AG08396 (cell line): ENCODE measurements at regions not wholly inside any gene's neighbourhood (a gene's known extent, or its start where the extent isn't known, plus 50 kb on each side); places are given as distances from the start of the nearest gene placed in this dataset.
"Not testable (repeated sequence)": the region's sequence is repeated elsewhere in the genome, so short reads cannot be mapped to it uniquely, and the experiment has no call there.

Source experiments
- DNase-seq: peaks from one replicate; pipeline ENCODE4 v3.0.0; 2012; ENCODE audit warnings: low spot score, mixed read lengths

GRCh38 chr4:97104666-97105065 is 1038.6 kb downstream of the STPG2 start:
- DNase-seq, result no peak

- DNase-seq, result no peak
Measured at GRCh38 chr4:97105347-97106099, 1037.8 kb downstream of the STPG2 start.

GRCh38 chr4:97106161-97106560 is 1037.1 kb downstream of the STPG2 start:
- no peak for DNase-seq

- DNase-seq, result no peak
Measured at GRCh38 chr4:97110506-97110905, 1032.8 kb downstream of the STPG2 start.

- no peak for DNase-seq
Measured at GRCh38 chr4:97116511-97116910, 1026.8 kb downstream of the STPG2 start.

GRCh38 chr4:97121493-97121892 is 1021.8 kb downstream of the STPG2 start:
- no peak for DNase-seq

- no peak for DNase-seq
Measured at GRCh38 chr4:97123573-97123972, 1019.7 kb downstream of the STPG2 start.

GRCh38 chr4:97132435-97132834 is 1010.8 kb downstream of the STPG2 start:
- no peak for DNase-seq

GRCh38 chr4:97134456-97134855 is 1008.8 kb downstream of the STPG2 start:
- no peak for DNase-seq

- no peak for DNase-seq
Measured at GRCh38 chr4:97139791-97140190, 1003.5 kb downstream of the STPG2 start.

GRCh38 chr4:97140545-97140944 is 1002.7 kb downstream of the STPG2 start:
- DNase-seq, result no peak

GRCh38 chr4:97141332-97141731 is 1001.9 kb downstream of the STPG2 start:
- DNase-seq, result not testable (repeated sequence)

- no peak for DNase-seq
Measured at GRCh38 chr4:97142410-97142809, 1000.9 kb downstream of the STPG2 start.

GRCh38 chr4:97142893-97143292 is 1000.4 kb downstream of the STPG2 start:
- no peak for DNase-seq

- no peak for DNase-seq
Measured at GRCh38 chr4:97144199-97144598, 999.1 kb downstream of the STPG2 start.

- no peak for DNase-seq
Measured at GRCh38 chr4:97150966-97151365, 992.3 kb downstream of the STPG2 start.

GRCh38 chr4:97152149-97152548 is 991.1 kb downstream of the STPG2 start:
- DNase-seq, result no peak

- no peak for DNase-seq
Measured at GRCh38 chr4:97153042-97153441, 990.2 kb downstream of the STPG2 start.

- no peak for DNase-seq
Measured at GRCh38 chr4:97159625-97160024, 983.7 kb downstream of the STPG2 start.

GRCh38 chr4:97185233-97185632 is 958.0 kb downstream of the STPG2 start:
- no peak for DNase-seq

- no peak for DNase-seq
Measured at GRCh38 chr4:97197106-97197505, 946.2 kb downstream of the STPG2 start.

- no peak for DNase-seq
Measured at GRCh38 chr4:97208749-97209148, 934.5 kb downstream of the STPG2 start.

GRCh38 chr4:97215409-97215941 is 927.8 kb downstream of the STPG2 start:
- DNase-seq, result no peak

- DNase-seq, result no peak
Measured at GRCh38 chr4:97216046-97216445, 927.2 kb downstream of the STPG2 start.
